NB4 (cell line): ENCODE measurements at regions not wholly inside any gene's neighbourhood (a gene's known extent, or its start where the extent isn't known, plus 50 kb on each side); places are given as distances from the start of the nearest gene placed in this dataset.
"Not testable (repeated sequence)": the region's sequence is repeated elsewhere in the genome, so short reads cannot be mapped to it uniquely, and the experiment has no call there.

Source experiments
- POLR2A ChIP-seq: IDR thresholded peaks from 2 replicates; pipeline ENCODE4 v1.6.1; 2011; ENCODE audit warnings: mild to moderate bottlenecking; ENCODE audit not compliant: insufficient read length; ENCODE audit errors: extremely low read depth
- TF ChIP-seq, protein P1 (sequence below): IDR thresholded peaks from one replicate; pipeline ENCODE4 v1.5.1; 2012; ENCODE audit warnings: low read depth, low read length
- TF ChIP-seq, protein P2 (sequence below): IDR thresholded peaks from 2 replicates; pipeline ENCODE4 v1.6.1; 2011; ENCODE audit warnings: low read depth, low read length

DNA sequence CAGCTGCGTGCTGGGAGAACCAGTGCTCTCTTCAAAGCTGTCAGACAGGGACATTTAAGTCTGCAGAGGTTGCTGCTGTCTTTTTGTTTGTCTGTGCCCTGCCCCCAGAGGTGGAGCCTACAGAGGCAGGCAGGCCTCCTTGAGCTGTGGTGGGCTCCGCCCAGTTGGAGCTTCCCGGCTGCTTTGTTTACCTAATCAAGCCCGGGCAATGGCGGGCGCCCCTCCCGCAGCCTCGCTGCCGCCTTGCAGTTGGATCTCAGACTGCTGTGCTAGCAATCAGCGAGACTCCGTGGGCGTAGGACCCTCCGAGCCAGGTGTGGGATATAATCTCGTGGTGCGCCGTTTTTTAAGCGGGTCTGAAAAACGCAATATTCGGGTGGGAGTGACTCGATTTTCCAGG lies 78.1 kb downstream of the KCNA5 start:
- not testable (repeated sequence) for TF ChIP-seq POLR2A
- TF ChIP-seq, protein P1, sequence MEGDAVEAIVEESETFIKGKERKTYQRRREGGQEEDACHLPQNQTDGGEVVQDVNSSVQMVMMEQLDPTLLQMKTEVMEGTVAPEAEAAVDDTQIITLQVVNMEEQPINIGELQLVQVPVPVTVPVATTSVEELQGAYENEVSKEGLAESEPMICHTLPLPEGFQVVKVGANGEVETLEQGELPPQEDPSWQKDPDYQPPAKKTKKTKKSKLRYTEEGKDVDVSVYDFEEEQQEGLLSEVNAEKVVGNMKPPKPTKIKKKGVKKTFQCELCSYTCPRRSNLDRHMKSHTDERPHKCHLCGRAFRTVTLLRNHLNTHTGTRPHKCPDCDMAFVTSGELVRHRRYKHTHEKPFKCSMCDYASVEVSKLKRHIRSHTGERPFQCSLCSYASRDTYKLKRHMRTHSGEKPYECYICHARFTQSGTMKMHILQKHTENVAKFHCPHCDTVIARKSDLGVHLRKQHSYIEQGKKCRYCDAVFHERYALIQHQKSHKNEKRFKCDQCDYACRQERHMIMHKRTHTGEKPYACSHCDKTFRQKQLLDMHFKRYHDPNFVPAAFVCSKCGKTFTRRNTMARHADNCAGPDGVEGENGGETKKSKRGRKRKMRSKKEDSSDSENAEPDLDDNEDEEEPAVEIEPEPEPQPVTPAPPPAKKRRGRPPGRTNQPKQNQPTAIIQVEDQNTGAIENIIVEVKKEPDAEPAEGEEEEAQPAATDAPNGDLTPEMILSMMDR, result not testable (repeated sequence)
- TF ChIP-seq, protein P2, sequence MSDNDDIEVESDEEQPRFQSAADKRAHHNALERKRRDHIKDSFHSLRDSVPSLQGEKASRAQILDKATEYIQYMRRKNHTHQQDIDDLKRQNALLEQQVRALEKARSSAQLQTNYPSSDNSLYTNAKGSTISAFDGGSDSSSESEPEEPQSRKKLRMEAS, result not testable (repeated sequence)
